NCI-H1436 treated with DMSO at 0.1 percent for 48 hours (cell line): ENCODE measurements at regions not wholly inside any gene's neighbourhood (a gene's known extent, or its start where the extent isn't known, plus 50 kb on each side); places are given as distances from the start of the nearest gene placed in this dataset.

Source experiments
- DNase-seq: peaks from one replicate; lab custom pipeline; 2025; lab: John Stamatoyannopoulos, UW

GRCh38 chr2:239865059-239865639, 160.0 kb downstream of the NDUFA10 start:
- DNase-seq: no peak

- no peak for DNase-seq
Observed at GRCh38 chr2:239864247-239865058, 160.7 kb downstream of the NDUFA10 start.

GRCh38 chr2:239862613-239863012, 162.5 kb downstream of the NDUFA10 start:
- no peak for DNase-seq

- DNase-seq: no peak
Observed at GRCh38 chr2:239858179-239858578, 167.0 kb downstream of the NDUFA10 start.

- DNase-seq: no peak
Observed at GRCh38 chr2:239857591-239857990, 167.6 kb downstream of the NDUFA10 start.

- DNase-seq: no peak
Observed at GRCh38 chr2:239856620-239857285, 168.4 kb downstream of the NDUFA10 start.

GRCh38 chr2:239855863-239856587, 169.1 kb downstream of the NDUFA10 start:
- no peak for DNase-seq

- DNase-seq: no peak
Observed at GRCh38 chr2:239854596-239854995, 170.5 kb downstream of the NDUFA10 start.

- DNase-seq: no peak
Observed at GRCh38 chr2:239853706-239854327, 171.3 kb downstream of the NDUFA10 start.

- no peak for DNase-seq
Observed at GRCh38 chr2:239853121-239853520, 172.0 kb downstream of the NDUFA10 start.

GRCh38 chr2:239852272-239852671, 172.9 kb downstream of the NDUFA10 start:
- DNase-seq: no peak

- no peak for DNase-seq
Observed at GRCh38 chr2:239846789-239847676, 178.1 kb downstream of the NDUFA10 start.

- DNase-seq: no peak
Observed at GRCh38 chr2:239845968-239846367, 179.2 kb downstream of the NDUFA10 start.

- DNase-seq: no peak
Observed at GRCh38 chr2:239839306-239839705, 185.8 kb downstream of the NDUFA10 start.

- DNase-seq: no peak
Observed at GRCh38 chr2:239836021-239836765, 188.9 kb downstream of the NDUFA10 start.

GRCh38 chr2:239835056-239835455, 190.1 kb downstream of the NDUFA10 start:
- DNase-seq: no peak

- no peak for DNase-seq
Observed at GRCh38 chr2:239834143-239834542, 191.0 kb downstream of the NDUFA10 start.

- DNase-seq: no peak
Observed at GRCh38 chr2:239833269-239834109, 191.7 kb downstream of the NDUFA10 start.
